Left ventricle myocardium inferior (tissue), 1 donor: ENCODE measurements at regions not wholly inside any gene's neighbourhood (a gene's known extent, or its start where the extent isn't known, plus 50 kb on each side); places are given as distances from the start of the nearest gene placed in this dataset.

Experiments used
- DNase-seq: peaks from one replicate; pipeline ENCODE4 v3.0.0-alpha.2; 2020
- H3K27ac ChIP-seq: fragments of 200-600 bp; replicated peaks from 2 replicates; pipeline ENCODE4 v1.8.0; 2021
- H3K27me3 ChIP-seq: fragments of 200-600 bp; 2 replicates; pipeline ENCODE4 v1.8.0; 2021; ENCODE audit warnings: low read depth
- H3K36me3 ChIP-seq: fragments of 200-600 bp; 2 replicates; pipeline ENCODE4 v1.8.0; 2021
- H3K4me1 ChIP-seq: fragments of 200-600 bp; 2 replicates; pipeline ENCODE4 v1.8.0; 2021
- H3K4me3 ChIP-seq: fragments of 200-600 bp; 2 replicates; pipeline ENCODE4 v1.8.0; 2021; ENCODE audit warnings: mild to moderate bottlenecking, moderate library complexity
- H3K9me3 ChIP-seq: fragments of 200-600 bp; replicated peaks from 2 replicates; pipeline ENCODE4 v1.8.0; 2021
- CTCF ChIP-seq: fragments of 200-600 bp; IDR thresholded peaks from 2 replicates; pipeline ENCODE4 v1.8.0; 2021; ENCODE audit warnings: antibody characterized with exemption, mild to moderate bottlenecking, borderline replicate concordance
- intact Hi-C: fragments of 100-400 bp; cut with micrococcal nuclease; formaldehyde crosslinking; loops from one replicate; pipeline ENCODE4 v1.11.0; 2022
- donor health status: DM: no; HTN: yes; CAD: no; lungs with severe emphysema.

- intact Hi-C loops = no loop called here
- no peak overlapping the region for H3K27ac ChIP-seq
These were observed 81.0 kb upstream of the CD55 start for GRCh38 chr1:207240325-207241101.

GRCh38 chr1:207241164-207241934, 80.1 kb upstream of the CD55 start:
- H3K27ac ChIP-seq = no peak overlapping the region
- H3K4me1 ChIP-seq = peaks cover 7% of the 10 kb centered on the region
- intact Hi-C loops = no loop called here
- no peak for TF ChIP-seq CTCF
- no peaks in the 10 kb centered on the region for H3K27me3 ChIP-seq
- H3K4me3 ChIP-seq = no peak overlapping the region
- no peaks in the 10 kb centered on the region for H3K36me3 ChIP-seq
- no peak for DNase-seq
- no peaks in the 10 kb centered on the region for H3K9me3 ChIP-seq

More at GRCh38 chr1:207240325-207241101, 81.0 kb upstream of the CD55 start:
- peaks cover 7% of the 10 kb centered on the region for H3K4me1 ChIP-seq
- H3K36me3 ChIP-seq = no peaks in the 10 kb centered on the region
- H3K4me3 ChIP-seq = no peak overlapping the region
- no peaks in the 10 kb centered on the region for H3K27me3 ChIP-seq
- DNase-seq = no peak
- no peak for TF ChIP-seq CTCF
- no peaks in the 10 kb centered on the region for H3K9me3 ChIP-seq

GRCh38 chr1:207243442-207244408, 77.8 kb upstream of the CD55 start:
- Histone ChIP-seq H3K9me3 (no peaks in the 10 kb centered on the region), H3K27ac (no peak overlapping the region), H3K4me3 (no peak overlapping the region), H3K27me3 (no peaks in the 10 kb centered on the region), H3K4me1 (peaks cover 7% of the 10 kb centered on the region), H3K36me3 (no peaks in the 10 kb centered on the region)
- DNase-seq = no peak
- intact Hi-C loops = no loop called here
- TF ChIP-seq CTCF = no peak

GRCh38 chr1:207244409-207244801, 77.1 kb upstream of the CD55 start:
- Histone ChIP-seq H3K9me3 (no peaks in the 10 kb centered on the region), H3K4me1 (peaks cover 7% of the 10 kb centered on the region), H3K36me3 (no peaks in the 10 kb centered on the region), H3K27ac (no peak overlapping the region), H3K27me3 (no peaks in the 10 kb centered on the region), H3K4me3 (no peak overlapping the region)
- no peak for DNase-seq
- TF ChIP-seq CTCF = no peak
- intact Hi-C loops = no loop called here

GRCh38 chr1:207245124-207245523, 76.4 kb upstream of the CD55 start:
- intact Hi-C loops = no loop called here
- Histone ChIP-seq H3K9me3 (no peaks in the 10 kb centered on the region), H3K27me3 (no peaks in the 10 kb centered on the region), H3K36me3 (no peaks in the 10 kb centered on the region), H3K4me3 (no peak overlapping the region), H3K4me1 (peaks cover 7% of the 10 kb centered on the region), H3K27ac (no peak overlapping the region)
- DNase-seq = no peak
- no peak for TF ChIP-seq CTCF
